ENCODE measurements at regions not wholly inside any gene's neighbourhood (a gene's known extent, or its start where the extent isn't known, plus 50 kb on each side); places are given as distances from the start of the nearest gene placed in this dataset.

DNA sequence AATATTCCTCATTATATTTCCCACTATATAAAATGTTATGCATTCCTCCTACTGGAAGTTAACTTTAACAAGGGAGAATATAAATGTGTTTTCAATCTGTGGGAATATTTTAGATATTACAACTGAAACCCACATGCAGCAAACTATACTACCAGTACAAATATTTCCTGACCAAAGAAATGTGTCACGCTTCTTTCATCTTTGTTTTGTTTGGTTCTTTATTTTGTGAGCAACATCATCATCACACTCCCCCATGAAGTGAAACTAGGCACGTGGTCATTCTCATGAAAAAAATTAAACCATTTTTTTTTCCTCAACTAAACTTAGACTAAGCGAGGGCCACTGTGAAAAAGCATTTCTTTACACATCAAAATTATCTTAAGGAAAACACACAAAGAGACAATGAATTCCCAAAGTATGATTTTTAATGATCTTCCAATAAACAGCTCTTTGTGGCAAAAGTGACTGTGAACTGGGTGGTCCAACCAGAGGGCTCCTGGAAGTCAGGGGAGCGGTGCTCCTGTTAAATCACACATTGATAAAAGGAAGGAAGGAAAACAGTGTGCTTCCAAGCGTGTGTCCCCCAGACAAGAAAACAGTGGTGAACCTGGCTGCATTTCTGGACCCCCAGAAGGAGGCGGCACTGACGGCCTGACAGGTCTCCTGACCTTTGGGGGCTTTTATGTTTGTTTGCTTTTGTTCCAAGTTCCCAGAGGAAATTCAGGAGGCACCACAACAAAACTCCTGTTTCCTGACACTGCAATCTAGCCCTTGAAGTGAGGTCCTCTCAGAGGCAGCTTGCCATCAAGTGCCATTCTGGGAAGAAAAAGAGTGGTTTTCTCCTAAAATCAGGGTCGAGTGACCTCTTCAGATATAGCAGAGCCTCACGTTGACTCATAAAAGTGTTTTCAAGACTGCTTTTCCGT, 166.8 kb upstream of the FOXQ1 start:
- DNase-seq = no peak

DNA sequence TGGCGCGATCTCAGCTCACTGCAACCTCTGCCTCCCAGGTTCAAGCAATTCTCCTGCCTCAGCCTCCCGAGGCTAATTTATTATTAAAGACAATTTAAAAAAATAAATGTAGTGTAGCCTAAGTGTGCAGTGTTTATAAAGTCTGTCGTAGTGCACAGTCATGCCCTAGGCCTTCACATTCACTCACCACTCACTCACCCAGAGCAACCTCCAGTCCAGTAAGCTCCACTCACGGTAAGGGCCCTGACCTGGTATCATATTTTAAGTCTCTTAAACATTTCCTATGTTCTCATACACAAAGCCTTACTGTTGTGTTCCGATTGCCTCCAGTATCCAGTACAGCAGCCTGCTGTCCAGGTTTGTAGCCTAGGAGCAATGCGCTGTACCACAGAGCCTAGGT, 168.2 kb upstream of the FOXQ1 start:
- no peak for DNase-seq

- no peak for DNase-seq
Measured at GRCh38 chr6:1139155-1139890, 172.6 kb upstream of the FOXQ1 start.

DNA sequence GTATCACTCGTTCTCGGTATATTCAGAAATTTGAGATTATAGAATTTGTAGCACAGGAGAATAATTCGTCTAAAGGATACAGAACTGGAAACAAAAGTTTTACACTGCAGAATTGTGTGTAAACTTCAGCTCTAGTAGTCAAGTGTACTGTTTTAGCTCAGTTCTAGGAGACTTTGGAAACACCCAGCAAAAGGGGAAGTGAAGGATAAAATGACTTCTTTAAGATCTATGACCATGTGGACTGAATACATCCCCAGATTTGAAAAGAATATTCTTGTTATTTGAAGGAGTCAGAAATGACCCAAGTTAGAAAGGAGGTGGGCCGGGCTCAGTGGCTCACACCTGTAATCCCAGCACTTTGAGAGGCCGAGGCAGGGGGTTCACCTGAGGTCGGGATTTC, 174.0 kb upstream of the FOXQ1 start:
- DNase-seq = no peak

DNA sequence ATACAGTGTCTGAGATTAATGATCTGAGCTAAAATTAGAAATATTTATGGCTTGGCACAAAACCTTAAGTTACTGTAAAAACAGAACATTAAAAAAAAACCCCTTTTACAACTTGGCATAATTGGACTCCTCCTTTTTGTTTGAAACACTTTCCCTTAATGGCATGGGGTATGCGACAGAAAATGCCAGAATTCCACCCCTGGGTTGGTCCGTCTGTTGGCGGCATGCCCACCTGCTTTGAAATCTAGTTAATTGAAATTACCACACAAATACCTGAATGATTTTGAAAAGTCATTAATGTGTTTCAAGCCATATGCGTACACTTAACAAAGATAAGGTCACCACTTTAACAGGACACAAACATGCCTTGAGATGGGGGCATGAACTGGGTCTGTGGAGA, 175.1 kb upstream of the FOXQ1 start:
- DNase-seq = no peak

- no peak for DNase-seq
Measured at GRCh38 chr6:1136415-1136774, 175.5 kb upstream of the FOXQ1 start.

DNA sequence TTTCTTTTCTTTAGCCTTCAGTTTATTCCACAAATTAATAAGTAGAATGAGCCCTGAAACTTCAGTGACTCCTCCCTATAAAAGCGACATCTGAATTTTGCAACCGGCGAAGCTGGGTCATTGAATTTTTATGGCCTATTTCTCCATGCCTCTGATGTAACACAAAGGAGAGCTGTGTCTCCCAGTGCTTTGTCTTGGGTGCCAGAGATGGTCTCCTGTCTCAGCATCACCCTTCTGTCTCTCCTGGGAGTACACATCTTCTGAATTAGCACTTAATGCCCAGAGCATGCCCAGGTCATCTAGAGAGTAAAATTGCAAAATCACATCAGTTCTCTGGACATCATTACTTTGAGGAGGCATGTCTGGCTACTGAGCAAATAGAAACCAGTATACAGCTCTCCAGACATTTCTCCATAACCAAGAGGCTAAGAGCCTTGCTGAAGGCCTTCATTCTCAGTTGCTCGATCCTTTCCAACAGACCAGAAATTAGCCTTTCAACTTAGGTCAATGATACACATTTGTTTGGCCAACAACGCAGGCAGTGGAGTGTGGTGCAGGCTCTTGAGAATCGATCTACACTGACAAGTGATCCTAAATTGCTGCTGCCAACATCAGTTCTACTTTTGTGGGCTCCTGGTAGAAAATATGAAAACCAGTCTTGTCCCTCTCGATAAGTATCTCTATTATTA, 176.0 kb upstream of the FOXQ1 start:
- DNase-seq = no peak

DNA sequence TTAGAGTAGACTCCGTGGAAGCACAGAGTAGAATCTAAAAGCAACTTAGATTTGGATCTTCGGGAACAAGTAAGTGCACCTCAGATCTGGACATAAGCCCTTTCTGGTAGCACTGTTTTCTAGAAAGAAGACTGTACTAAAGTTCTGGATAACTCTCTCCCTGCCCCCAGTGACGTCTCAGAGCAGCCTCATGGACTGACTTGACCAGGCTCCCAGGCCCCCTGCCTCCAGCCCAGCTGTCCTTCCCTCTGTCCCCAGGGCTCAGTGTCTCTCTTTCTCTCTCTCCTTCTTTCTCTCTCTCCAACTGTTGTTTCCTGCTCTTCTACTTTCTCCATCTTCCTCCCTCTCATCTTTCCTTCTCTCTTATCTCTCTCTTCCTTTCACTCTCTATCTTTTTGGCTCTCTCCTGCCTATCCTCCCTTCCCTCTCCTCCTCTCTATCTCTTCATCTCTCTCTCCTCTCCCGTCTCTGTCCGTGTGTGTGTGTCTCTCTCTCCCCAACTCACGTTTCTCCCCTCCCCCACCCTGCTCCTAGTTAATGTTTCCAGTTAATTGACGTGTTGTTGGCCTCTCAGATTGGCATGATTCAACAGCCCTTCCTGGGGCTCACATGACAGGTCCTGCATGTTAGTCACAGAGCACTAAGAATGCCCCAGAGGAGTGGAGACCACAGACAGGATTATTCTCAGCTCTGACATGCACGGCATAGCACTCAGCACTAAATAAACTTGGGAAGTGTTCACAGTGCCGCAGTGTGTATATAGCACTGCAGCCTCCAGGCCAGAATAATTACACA, 180.4 kb upstream of the FOXQ1 start:
- no peak for DNase-seq

GRCh38 chr6:1130709-1131108, 181.2 kb upstream of the FOXQ1 start:
- DNase-seq = no peak

GRCh38 chr6:1129131-1129530, 182.8 kb upstream of the FOXQ1 start:
- no peak for DNase-seq

DNA sequence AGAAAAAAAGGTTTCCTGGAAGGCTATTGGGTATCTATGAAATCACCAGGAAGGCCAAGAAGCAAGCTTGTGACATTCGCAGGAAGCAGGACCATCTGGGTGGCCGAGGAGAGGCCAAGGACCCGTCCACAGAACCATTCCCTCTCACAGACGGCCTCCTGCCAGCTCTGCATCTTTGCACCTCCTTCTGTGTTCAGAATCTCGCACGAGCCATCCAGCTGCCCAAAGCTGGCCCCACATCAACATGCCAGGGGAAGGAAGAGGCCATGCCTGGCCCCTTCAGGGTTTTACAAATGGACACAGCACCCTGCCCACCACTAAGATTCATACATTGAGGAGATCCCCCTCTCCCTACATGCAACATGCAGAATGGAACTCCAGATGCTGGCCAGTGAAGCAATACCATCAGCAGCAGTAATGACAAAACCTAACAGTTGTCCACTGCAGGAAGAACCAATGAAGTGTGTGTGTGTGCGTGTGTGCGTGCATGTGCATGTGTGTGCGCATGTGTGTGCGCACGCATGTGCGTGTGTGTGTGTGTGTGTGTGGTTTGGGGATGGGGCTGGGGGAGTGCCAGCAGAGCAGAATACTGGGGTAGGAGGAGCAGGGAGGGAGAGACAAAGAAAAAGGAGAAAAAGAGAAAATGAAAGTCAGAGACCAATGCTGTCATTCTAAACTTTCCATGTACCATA, 184.2 kb upstream of the FOXQ1 start:
- DNase-seq = no peak

- DNase-seq = no peak
Measured at GRCh38 chr6:1127129-1127528, 184.8 kb upstream of the FOXQ1 start.

GRCh38 chr6:1126036-1126435, 185.9 kb upstream of the FOXQ1 start:
- DNase-seq = no peak

- no peak for DNase-seq
Measured at GRCh38 chr6:1125297-1125696, 186.6 kb upstream of the FOXQ1 start.

GRCh38 chr6:1124885-1125284, 187.0 kb upstream of the FOXQ1 start:
- no peak for DNase-seq

GRCh38 chr6:1123386-1124375, 188.2 kb upstream of the FOXQ1 start:
- DNase-seq = no peak

DNA sequence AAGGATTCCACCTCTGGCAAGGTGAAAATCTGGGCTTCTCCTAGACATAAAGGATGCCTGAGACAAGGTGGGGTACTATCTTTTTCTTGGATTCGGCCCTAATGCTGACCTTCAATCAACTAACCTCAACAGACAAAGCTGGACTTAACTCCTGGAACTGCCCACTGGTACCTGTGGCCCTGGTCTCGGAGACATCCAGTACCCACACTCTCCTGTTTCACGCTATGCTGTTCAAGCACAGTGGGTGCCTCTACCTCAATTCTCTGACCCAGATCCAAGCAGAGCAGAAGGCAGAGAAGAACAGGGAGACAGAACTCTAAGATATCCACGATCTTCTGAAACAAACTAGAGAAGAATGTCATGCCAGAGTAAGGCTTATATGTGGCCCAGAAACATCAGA, 189.8 kb upstream of the FOXQ1 start:
- DNase-seq = no peak

DNA sequence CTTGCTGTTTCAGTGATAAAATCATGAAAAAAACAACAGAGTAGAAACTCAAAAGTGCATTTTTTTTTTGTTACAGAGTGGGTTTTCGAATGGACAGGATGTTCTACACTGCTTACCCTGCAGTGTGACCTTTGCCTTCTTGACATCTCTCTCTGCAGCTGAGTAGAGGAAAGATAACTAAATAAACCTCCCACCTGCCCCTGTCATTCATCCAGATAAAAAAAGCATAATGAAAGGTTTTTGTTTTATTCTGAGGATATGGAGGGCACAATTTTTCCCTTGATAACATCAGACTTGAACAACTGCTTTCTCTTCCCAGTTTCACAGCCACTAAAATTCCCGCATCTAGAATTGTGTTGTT, 193.6 kb upstream of the FOXQ1 start:
- DNase-seq = no peak

DNA sequence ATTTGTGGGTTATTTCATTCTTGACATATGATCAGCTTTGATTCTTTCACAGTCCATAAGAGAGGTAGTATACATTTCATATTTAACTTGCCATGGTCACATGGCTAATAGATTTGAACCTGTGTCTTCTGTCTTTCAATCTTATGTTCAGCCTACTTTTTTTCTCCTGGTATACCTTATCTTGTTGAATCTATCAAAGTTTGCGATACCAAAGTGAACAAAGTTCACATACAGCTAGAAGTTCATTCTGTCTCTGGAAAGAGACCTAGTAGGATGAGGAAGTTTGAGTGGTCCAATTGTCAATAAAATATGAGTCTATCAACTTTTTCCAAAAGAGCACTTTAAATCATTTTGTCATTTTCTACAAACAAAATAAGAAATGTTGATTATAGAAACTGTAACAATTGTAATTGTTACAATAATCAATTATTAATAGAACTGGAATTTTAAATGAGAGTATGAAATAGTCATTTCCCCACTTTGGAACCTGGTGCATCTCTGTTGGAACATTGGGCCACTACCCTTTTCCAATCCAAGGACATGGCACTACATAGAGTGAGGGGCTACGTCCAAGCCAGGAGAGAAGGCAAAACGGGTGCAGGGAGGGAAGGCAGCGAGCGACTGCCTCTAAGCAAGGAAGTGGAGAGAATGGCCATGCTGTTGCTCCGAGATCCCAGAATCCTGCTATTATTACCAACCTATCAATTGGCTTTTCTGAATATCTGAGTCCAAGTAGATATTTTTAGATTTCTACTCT, 194.2 kb upstream of the FOXQ1 start:
- no peak for DNase-seq

GRCh38 chr6:1116149-1116548, 195.7 kb upstream of the FOXQ1 start:
- no peak for DNase-seq

Data from CD4-positive, alpha-beta T cell treated with Interleukin-21 for 1 hour (primary cell).